CD4-positive, alpha-beta T cell treated with Interleukin-6 for 4 hours (primary cell): ENCODE measurements at regions not wholly inside any gene's neighbourhood (a gene's known extent, or its start where the extent isn't known, plus 50 kb on each side); places are given as distances from the start of the nearest gene placed in this dataset.
"Not testable (repeated sequence)": the region's sequence is repeated elsewhere in the genome, so short reads cannot be mapped to it uniquely, and the experiment has no call there.

Experiments
- DNase-seq: peaks from one replicate; pipeline ENCODE4 v3.0.0-alpha.2; 2020; ENCODE audit warnings: mixed read lengths

DNA sequence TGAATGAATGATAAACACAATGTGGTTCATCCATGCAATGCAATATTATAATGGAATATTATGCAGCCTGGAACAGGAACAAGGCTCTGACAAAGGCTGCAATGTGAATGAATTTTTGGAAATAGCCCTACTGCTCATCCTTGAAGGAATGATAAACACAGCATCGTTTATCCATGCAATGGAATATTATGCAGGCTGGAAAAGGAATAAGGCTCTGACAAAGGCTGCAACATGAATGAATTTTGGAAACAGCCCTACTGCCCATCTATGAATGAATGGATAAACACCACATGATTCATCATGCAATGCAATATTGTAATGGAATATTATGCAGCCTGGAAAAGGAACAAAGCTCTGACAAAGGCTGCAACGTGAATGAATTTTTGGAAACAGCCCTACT is 159.4 kb downstream of the CRLF2 start:
- no peak for DNase-seq

- DNase-seq = no peak
These were observed 160.4 kb downstream of the CRLF2 start for GRCh38 chrX:1052021-1052420.

DNA sequence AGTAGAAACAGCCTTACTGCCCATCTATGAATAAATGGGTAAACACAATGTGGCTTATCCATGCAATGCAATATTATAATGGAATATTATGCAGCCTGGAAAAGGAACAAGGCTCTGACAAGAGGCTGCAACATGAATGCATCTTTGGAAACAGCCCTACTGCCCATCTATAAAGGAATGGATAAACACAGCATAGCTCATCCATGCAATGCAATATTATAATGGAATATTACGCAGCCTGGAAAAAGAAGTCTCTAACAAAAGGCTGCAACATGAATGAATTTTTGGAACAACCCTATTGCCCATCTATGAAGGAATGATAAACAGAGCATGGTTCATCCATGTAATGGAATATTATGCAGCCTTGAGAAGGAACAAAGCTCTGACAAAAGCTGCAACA is 161.0 kb downstream of the CRLF2 start:
- DNase-seq = no peak

- no peak for DNase-seq
These were observed 166.7 kb downstream of the CRLF2 start for GRCh38 chrX:1045680-1046314.

- no peak for DNase-seq
These were observed 171.4 kb downstream of the CRLF2 start for GRCh38 chrX:1041091-1041490.

DNA sequence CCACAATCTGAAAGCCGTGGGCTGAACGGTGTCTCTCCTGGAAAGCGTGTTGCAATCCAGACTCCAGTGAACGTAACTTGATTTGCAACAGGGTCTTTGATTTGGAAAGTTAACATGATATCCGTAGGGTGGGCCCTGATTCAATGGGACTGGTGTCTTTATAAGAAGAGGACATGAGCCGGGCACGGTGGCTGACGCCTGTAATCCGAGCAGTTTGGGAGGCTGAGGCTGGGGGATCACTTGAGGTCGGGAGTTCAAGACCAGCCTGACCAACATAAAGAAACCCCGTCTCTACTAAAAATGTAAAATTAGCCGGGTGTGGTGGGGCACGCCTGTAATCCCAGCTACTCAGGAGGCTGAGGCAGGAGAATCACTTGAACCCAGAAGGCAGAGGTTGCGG is 176.5 kb downstream of the CRLF2 start:
- DNase-seq = not testable (repeated sequence)

DNA sequence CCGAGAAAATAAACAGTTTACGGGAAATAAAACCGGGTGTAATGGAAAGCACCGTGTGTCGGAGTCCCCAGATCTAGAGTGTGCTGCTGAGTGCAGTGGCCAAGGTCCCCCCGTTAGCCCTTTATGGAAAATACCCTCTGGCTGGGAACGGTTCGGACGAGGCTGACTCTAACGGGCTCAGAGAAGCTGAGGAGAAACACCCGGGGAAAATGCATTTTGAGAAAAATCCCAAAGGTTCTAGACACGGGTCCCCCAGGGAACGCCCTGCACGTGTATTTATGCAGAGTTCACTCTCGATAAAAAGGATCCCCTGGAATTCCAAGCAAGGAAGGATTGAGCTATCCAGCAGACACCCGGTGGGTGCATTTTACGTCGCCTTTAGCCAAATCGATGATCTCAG is 177.2 kb downstream of the CRLF2 start:
- DNase-seq = no peak

DNA sequence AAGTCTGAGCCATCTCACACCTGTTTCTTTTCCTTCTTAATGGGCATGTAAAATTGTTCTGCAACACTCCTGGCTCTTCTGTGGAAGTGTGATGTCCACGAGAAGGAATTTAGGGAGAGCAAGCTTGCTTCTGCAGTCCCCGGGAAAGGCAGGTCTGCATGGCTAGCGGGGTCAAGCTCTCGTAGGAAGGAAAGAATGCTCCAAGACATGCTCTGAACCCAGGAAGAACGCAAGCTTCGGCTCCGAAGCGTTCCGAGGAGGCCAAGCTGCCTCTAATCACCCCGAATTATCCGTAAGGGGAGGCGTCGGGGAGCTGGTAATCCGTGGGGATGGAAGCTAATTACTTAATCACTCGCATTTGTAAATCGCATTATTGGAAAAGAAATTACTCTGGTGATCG is 177.7 kb downstream of the CRLF2 start:
- DNase-seq = no peak

GRCh38 chrX:1031521-1032430 is 180.7 kb downstream of the CRLF2 start:
- no peak for DNase-seq

DNA sequence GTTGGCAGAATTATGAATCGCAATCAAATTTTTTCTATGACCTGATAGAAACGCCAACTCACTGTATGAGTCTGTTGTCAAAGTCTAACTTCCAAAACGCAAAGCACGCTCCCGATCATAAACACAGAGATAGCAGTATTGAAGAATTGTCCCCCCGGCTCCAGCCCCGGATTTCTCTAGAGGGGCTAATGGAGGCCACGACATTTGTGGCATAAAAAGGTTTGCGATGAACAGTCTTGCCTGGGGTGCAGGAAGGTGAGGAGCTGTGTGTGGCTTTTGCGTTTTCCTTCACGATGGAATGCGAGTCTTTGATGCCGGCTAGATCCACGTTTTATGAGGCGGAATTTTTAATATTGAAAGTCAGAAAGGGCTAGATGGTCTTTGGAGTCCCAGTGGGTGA is 183.0 kb downstream of the CRLF2 start:
- DNase-seq = no peak

GRCh38 chrX:1027680-1028079 is 184.8 kb downstream of the CRLF2 start:
- DNase-seq = no peak

- no peak for DNase-seq
These were observed 185.3 kb downstream of the CRLF2 start for GRCh38 chrX:1027133-1027532.

GRCh38 chrX:1026263-1027015 is 186.0 kb downstream of the CRLF2 start:
- no peak for DNase-seq

DNA sequence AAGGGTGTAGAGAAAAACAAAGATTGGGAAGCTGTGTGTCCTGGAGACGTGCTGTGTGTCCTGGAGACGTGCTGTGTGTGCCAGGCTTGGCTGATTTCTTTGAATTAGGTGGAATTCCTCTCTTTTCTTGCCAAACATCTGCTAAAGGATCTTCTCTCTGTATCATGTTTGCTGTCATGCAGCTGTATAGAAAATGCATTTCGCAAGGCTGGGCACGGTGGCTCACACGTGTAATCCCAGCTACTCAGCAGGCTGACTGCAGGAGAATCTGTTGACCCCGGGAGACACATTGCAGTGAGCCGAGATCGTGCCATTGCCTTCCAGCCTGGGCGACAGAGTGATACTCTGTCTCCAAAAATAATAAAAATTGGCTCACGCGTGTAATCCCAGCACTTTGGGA is 187.0 kb downstream of the CRLF2 start:
- no peak for DNase-seq

DNA sequence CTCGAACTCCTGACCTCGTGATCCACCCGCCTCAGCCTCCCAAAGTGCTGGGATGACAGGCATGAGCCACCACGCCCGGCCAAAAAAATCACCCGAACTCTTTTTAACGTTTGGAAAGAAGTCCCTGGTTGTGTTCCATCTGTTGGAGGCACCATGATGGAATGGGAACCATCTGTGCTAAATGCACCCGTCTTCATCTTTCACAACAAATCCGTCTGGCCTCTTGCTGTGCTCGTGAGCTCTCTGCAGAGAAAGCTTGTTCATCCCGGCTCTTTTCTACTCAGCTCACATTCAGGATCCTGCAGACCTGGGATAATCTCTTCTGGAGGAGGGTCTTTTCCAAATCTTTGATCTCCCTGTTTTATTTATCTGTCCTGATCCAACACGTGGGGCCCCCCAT is 188.8 kb downstream of the CRLF2 start:
- DNase-seq = no peak

GRCh38 chrX:1021314-1021993 is 191.0 kb downstream of the CRLF2 start:
- DNase-seq = not testable (repeated sequence)

- DNase-seq = no peak
These were observed 191.7 kb downstream of the CRLF2 start for GRCh38 chrX:1020634-1021166.

GRCh38 chrX:1016926-1017325 is 195.5 kb downstream of the CRLF2 start:
- not testable (repeated sequence) for DNase-seq

- DNase-seq = not testable (repeated sequence)
These were observed 196.2 kb downstream of the CRLF2 start for GRCh38 chrX:1016281-1016680.

DNA sequence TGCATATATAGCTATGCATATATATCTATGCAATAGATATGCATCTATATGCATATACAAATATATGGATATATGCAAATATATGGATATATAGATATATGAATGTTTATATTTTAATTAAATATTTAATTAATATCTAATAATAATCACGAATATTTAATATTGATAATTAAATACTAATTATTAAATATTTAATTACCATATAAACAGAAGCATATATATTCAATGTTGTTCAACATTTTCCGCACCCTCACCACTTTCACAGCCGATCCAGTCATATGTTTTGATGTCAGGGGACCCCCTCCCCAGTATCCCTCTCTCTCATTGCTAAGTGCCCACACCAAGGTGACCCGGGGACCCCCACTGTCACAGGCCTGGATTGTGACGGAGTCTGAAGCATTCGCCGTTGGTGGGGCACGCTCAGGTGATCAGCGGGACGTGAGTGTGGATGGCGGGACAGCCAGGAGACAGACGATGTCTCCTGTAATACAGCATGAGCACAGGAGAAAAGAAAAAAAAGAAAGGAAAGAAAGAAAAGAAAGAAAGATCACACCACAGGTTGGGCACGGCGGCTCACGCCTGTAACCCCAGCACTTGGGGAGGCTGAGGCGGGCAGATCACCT is 199.7 kb downstream of the CRLF2 start:
- DNase-seq = no peak

DNA sequence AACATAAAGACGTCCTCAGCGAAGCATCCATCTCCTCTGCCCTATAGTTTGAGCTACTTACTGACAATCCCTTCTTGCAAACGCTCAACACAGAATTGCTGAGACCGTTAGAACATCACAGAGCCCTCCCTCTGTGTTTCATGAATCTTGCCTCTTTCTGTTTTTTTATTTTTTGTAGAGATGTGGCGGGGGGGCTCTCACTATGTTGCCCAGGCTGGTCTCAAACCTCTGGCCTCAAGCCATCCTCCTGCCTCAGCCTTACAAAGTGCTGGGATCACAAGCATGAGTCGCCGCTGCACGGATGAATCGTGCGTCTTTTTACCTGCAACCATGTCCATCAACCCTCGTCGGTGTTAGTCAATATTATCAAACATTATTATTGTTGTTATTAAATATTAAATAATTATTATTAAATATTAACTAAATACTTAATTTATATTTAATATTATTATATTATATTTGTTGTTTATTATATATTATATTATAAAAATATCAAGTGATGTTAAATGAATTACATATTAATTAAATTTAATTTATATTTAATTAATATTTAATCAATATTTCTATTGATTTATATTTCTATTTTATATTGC is 200.7 kb downstream of the CRLF2 start:
- no peak for DNase-seq

- no peak for DNase-seq
These were observed 202.7 kb downstream of the CRLF2 start for GRCh38 chrX:1009771-1010170.
